ENCODE measurements at regions not wholly inside any gene's neighbourhood (a gene's known extent, or its start where the extent isn't known, plus 50 kb on each side); places are given as distances from the start of the nearest gene placed in this dataset.

GRCh38 chr14:28220391-28220790 lies 546.2 kb upstream of the FOXG1 start:
- no peaks in the 10 kb centered on the region for H3K9me2 ChIP-seq (ENCODE audit: insufficient read depth, low read length)
- no peak overlapping the region for H3K9ac ChIP-seq (ENCODE audit: low read length)
- no peak for TF ChIP-seq SMC3 (conservative IDR thresholded peaks at IDR 0.05; ENCODE audit: poor library complexity)
- no peak for TF ChIP-seq EZH2 (IDR thresholded peaks at IDR 0.05; ENCODE audit: borderline replicate concordance, insufficient read depth, low read length, poor library complexity, severe bottlenecking)
- TF ChIP-seq CTCF (IDR thresholded peaks at IDR 0.05; ENCODE audit: poor library complexity, severe bottlenecking), result no peak
- TF ChIP-seq REST (IDR thresholded peaks at IDR 0.05; ENCODE audit: borderline replicate concordance), result no peak
- no peak for TF ChIP-seq EP300 (conservative IDR thresholded peaks at IDR 0.05; ENCODE audit: poor library complexity, severe bottlenecking)
- TF ChIP-seq MXI1 (conservative IDR thresholded peaks at IDR 0.05; ENCODE audit: poor library complexity, severe bottlenecking), result no peak
- no peak for TF ChIP-seq TAF1 (IDR thresholded peaks at IDR 0.05; ENCODE audit: low read depth)
- TF ChIP-seq POLR2AphosphoS5 (IDR thresholded peaks at IDR 0.05), result no peak
- no peak for TF ChIP-seq RAD21 (conservative IDR thresholded peaks at IDR 0.05)
- no peaks in the 10 kb centered on the region for H3K9me3 ChIP-seq (ENCODE audit: low read length)
- no peaks in the 10 kb centered on the region for H4K20me1 ChIP-seq (ENCODE audit: insufficient read depth)
- no peak overlapping the region for H3K4me3 ChIP-seq (ENCODE audit: low read length)
- no peaks in the 10 kb centered on the region for H3K79me2 ChIP-seq (replicated peaks; ENCODE audit: insufficient read depth, low read length)
- no peak overlapping the region for H3K27ac ChIP-seq (ENCODE audit: low read length)
- no peaks in the 10 kb centered on the region for H3K27me3 ChIP-seq (ENCODE audit: insufficient read depth, low read depth, low read length)
- no peaks in the 10 kb centered on the region for H3F3A ChIP-seq (ENCODE audit: insufficient read depth, low read length, poor library complexity, severe bottlenecking)
- no peaks in the 10 kb centered on the region for H3K36me3 ChIP-seq (ENCODE audit: insufficient read depth, low read length)
- no peak overlapping the region for H2AFZ ChIP-seq (ENCODE audit: low read depth, low read length)
- no peak overlapping the region for H3K4me2 ChIP-seq (ENCODE audit: low read length)

- no peaks in the 10 kb centered on the region for H3K27me3 ChIP-seq (ENCODE audit: insufficient read depth, low read depth, low read length)
- no peaks in the 10 kb centered on the region for H3K9me2 ChIP-seq (ENCODE audit: insufficient read depth, low read length)
- no peak overlapping the region for H3K4me3 ChIP-seq (ENCODE audit: low read length)
- TF ChIP-seq POLR2AphosphoS5 (IDR thresholded peaks at IDR 0.05) (no peak), EZH2 (IDR thresholded peaks at IDR 0.05; ENCODE audit: borderline replicate concordance, insufficient read depth, low read length, poor library complexity, severe bottlenecking) (no peak), REST (IDR thresholded peaks at IDR 0.05; ENCODE audit: borderline replicate concordance) (no peak), MXI1 (conservative IDR thresholded peaks at IDR 0.05; ENCODE audit: poor library complexity, severe bottlenecking) (no peak), CTCF (IDR thresholded peaks at IDR 0.05; ENCODE audit: poor library complexity, severe bottlenecking) (no peak), EP300 (conservative IDR thresholded peaks at IDR 0.05; ENCODE audit: poor library complexity, severe bottlenecking) (no peak), RAD21 (conservative IDR thresholded peaks at IDR 0.05) (no peak), SMC3 (conservative IDR thresholded peaks at IDR 0.05; ENCODE audit: poor library complexity) (no peak)
- H3K4me2 ChIP-seq (ENCODE audit: low read length), result no peak overlapping the region
- H3K9me3 ChIP-seq (ENCODE audit: low read length), result no peaks in the 10 kb centered on the region
- H2AFZ ChIP-seq (ENCODE audit: low read depth, low read length), result no peak overlapping the region
- no peak overlapping the region for H3K27ac ChIP-seq (ENCODE audit: low read length)
- no peaks in the 10 kb centered on the region for H4K20me1 ChIP-seq (ENCODE audit: insufficient read depth)
- no peaks in the 10 kb centered on the region for H3K79me2 ChIP-seq (replicated peaks; ENCODE audit: insufficient read depth, low read length)
- no peaks in the 10 kb centered on the region for H3F3A ChIP-seq (ENCODE audit: insufficient read depth, low read length, poor library complexity, severe bottlenecking)
- H3K36me3 ChIP-seq (ENCODE audit: insufficient read depth, low read length), result no peaks in the 10 kb centered on the region
- H3K9ac ChIP-seq (ENCODE audit: low read length), result no peak overlapping the region
Measured at GRCh38 chr14:28240909-28241308, 525.7 kb upstream of the FOXG1 start.
